GM23338 (cell line): ENCODE measurements at regions not wholly inside any gene's neighbourhood (a gene's known extent, or its start where the extent isn't known, plus 50 kb on each side); places are given as distances from the start of the nearest gene placed in this dataset.

Source experiments
- CREB1 ChIP-seq: fragments of 250-450 bp; sonication (Bioruptor Pico); IDR thresholded peaks from 2 replicates; pipeline ENCODE4 v1.5.0; 2020; ENCODE audit warnings: low read depth, mild to moderate bottlenecking, moderate library complexity
- EZH2 ChIP-seq: fragments of 200-600 bp; sonication (generic); IDR thresholded peaks from one replicate; pipeline ENCODE4 v1.8.0; 2017; ENCODE audit warnings: antibody characterized with exemption, mild to moderate bottlenecking, low read depth; ENCODE audit not compliant: unreplicated experiment
- EZH2phosphoT487 ChIP-seq: fragments of 200-600 bp; sonication (generic); IDR thresholded peaks from one replicate; pipeline ENCODE4 v1.8.1; 2018; ENCODE audit warnings: antibody characterized with exemption; ENCODE audit not compliant: unreplicated experiment
- JUNB ChIP-seq: IDR thresholded peaks from one replicate; pipeline ENCODE4 v1.6.1; 2016; ENCODE audit warnings: antibody characterized with exemption; ENCODE audit not compliant: unreplicated experiment
- NANOG ChIP-seq: IDR thresholded peaks from 2 replicates; pipeline ENCODE4 v1.6.1; 2016; ENCODE audit warnings: antibody characterized with exemption, borderline replicate concordance
- POLR2AphosphoS5 ChIP-seq: IDR thresholded peaks from 2 replicates; pipeline ENCODE4 v1.6.1; 2016; ENCODE audit warnings: antibody characterized with exemption, low read depth
- REST ChIP-seq: IDR thresholded peaks from one replicate; pipeline ENCODE4 v1.6.1; 2018; ENCODE audit warnings: antibody characterized with exemption; ENCODE audit not compliant: unreplicated experiment
- STAT1 ChIP-seq: IDR thresholded peaks from one replicate; pipeline ENCODE4 v1.6.1; 2016; ENCODE audit warnings: antibody characterized with exemption; ENCODE audit not compliant: unreplicated experiment
- ZNF114 ChIP-seq: fragments of 250-450 bp; sonication (Bioruptor Pico); IDR thresholded peaks from 2 replicates; pipeline ENCODE4 v1.5.0; 2020; ENCODE audit warnings: mild to moderate bottlenecking, moderate library complexity
- ZNF331 ChIP-seq: fragments of 250-450 bp; sonication (Bioruptor Pico); IDR thresholded peaks from 2 replicates; pipeline ENCODE4 v1.5.0; 2020; ENCODE audit warnings: low read depth, mild to moderate bottlenecking, moderate library complexity
- ZNF462 ChIP-seq: fragments of 250-450 bp; sonication (Bioruptor Pico); IDR thresholded peaks from 2 replicates; pipeline ENCODE4 v1.5.0; 2020; ENCODE audit warnings: mild to moderate bottlenecking, moderate library complexity
- TF ChIP-seq, protein P1 (sequence below), 2 experiments: fragments of 200-600 bp in 1 of 2; sonication (generic) in 1 of 2; conservative IDR thresholded peaks; 2 replicates each; pipeline versions ENCODE4 v1.5.1 to v1.6.1; 2016 to 2017; ENCODE audit warnings: antibody characterized with exemption in 2 of 2, low read depth in 2 of 2, mild to moderate bottlenecking in 2 of 2, moderate library complexity in 1 of 2

GRCh38 chr2:45307147-45307546 lies 297.9 kb upstream of the SIX2 start:
- TF ChIP-seq, protein P1, sequence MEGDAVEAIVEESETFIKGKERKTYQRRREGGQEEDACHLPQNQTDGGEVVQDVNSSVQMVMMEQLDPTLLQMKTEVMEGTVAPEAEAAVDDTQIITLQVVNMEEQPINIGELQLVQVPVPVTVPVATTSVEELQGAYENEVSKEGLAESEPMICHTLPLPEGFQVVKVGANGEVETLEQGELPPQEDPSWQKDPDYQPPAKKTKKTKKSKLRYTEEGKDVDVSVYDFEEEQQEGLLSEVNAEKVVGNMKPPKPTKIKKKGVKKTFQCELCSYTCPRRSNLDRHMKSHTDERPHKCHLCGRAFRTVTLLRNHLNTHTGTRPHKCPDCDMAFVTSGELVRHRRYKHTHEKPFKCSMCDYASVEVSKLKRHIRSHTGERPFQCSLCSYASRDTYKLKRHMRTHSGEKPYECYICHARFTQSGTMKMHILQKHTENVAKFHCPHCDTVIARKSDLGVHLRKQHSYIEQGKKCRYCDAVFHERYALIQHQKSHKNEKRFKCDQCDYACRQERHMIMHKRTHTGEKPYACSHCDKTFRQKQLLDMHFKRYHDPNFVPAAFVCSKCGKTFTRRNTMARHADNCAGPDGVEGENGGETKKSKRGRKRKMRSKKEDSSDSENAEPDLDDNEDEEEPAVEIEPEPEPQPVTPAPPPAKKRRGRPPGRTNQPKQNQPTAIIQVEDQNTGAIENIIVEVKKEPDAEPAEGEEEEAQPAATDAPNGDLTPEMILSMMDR (conservative IDR thresholded peaks at IDR 0.05; ENCODE audit: low read depth in 2 of 2), result no peak
- TF ChIP-seq EZH2phosphoT487, result no peak
- no peak for TF ChIP-seq EZH2
- TF ChIP-seq CREB1 (CRISPR knock-in tag), result no peak
- TF ChIP-seq JUNB, result no peak
- no peak for TF ChIP-seq POLR2AphosphoS5
- TF ChIP-seq NANOG, result no peak
- TF ChIP-seq STAT1, result no peak
- TF ChIP-seq REST, result no peak
- no peak for TF ChIP-seq ZNF462 (CRISPR knock-in tag)
- no peak for TF ChIP-seq ZNF331
- no peak for TF ChIP-seq ZNF114 (CRISPR knock-in tag)
